SK-N-MC (cell line): ENCODE measurements at regions not wholly inside any gene's neighbourhood (a gene's known extent, or its start where the extent isn't known, plus 50 kb on each side); places are given as distances from the start of the nearest gene placed in this dataset.

ENCODE experiments used
- EZH2 ChIP-seq: fragments of 200-600 bp; sonication (generic); IDR thresholded peaks from one replicate; pipeline ENCODE4 v1.6.1; 2017; ENCODE audit warnings: antibody characterized with exemption
- FOXP2 ChIP-seq: optimal IDR thresholded peaks from 2 replicates; pipeline ENCODE3; 2011; ENCODE audit warnings: mild to moderate bottlenecking, moderate library complexity; ENCODE audit not compliant: insufficient read depth; ENCODE audit errors: extremely low read length, control extremely low read depth

GRCh38 chr19:28727480-28728159 lies 485.3 kb downstream of the UQCRFS1 start:
- TF ChIP-seq EZH2 (no peak), FOXP2 (no peak)
